ENCODE measurements at regions not wholly inside any gene's neighbourhood (a gene's known extent, or its start where the extent isn't known, plus 50 kb on each side); places are given as distances from the start of the nearest gene placed in this dataset.

GRCh38 chr6:137353842-137354397 is 134.7 kb upstream of the IFNGR1 start:
- no peak for DNase-seq

- peak in 1 of 3 donors; percentile 23 for DNase-seq
These were observed 134.2 kb upstream of the IFNGR1 start for GRCh38 chr6:137353346-137353745.

- peak in 2 of 3 donors; percentile 19 to 45 for DNase-seq
These were observed 133.7 kb upstream of the IFNGR1 start for GRCh38 chr6:137352859-137353258.

- DNase-seq: peak in 1 of 3 donors; percentile 18
These were observed 132.7 kb upstream of the IFNGR1 start for GRCh38 chr6:137351890-137352289.

- DNase-seq: no peak
These were observed 131.7 kb upstream of the IFNGR1 start for GRCh38 chr6:137350857-137351256.

DNA sequence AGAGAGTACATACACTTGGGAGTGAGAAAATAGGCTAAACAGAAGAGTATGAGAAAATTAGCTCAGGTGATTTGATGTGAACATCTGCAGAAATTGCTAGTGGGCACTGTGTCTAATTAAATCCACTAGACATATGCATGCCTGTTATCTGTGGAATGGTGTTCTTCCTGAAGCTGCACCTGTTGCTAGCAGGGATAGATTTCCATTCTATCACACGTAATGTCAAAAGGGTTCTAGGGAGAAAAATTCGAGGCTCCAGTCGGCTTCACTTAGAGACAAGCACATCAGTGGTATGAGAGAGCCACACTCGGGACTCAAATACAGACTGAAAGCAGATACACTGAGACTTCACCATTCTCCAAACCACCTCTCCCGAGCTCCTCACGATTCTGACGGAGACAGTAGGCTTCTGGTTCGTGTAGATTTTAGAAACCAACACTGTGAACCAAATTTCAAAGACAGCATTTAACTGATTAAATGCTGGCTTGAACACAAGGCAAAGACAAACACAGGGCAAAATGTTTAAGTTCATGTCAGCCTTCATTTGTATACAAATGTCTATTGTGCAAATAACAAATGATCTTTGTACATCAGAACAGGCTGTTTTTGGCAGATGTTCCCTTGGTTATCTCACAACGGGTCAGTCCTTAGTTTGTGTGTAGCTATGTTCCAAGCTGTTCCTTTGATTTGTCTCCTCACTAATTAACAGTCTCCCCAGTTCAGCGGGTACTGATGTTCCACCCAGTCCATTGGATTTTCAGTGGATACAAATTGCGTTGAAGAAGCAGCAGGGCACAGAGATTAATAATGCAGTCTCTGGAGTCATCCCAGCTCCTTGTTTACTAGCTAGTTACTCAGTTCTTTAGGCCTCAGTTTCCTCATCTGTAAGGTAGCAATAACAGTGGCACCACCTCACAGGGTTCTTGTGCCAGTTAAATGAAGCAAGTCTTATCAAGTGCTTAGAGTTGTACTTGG is 131.0 kb upstream of the IFNGR1 start:
- DNase-seq: no peak

DNA sequence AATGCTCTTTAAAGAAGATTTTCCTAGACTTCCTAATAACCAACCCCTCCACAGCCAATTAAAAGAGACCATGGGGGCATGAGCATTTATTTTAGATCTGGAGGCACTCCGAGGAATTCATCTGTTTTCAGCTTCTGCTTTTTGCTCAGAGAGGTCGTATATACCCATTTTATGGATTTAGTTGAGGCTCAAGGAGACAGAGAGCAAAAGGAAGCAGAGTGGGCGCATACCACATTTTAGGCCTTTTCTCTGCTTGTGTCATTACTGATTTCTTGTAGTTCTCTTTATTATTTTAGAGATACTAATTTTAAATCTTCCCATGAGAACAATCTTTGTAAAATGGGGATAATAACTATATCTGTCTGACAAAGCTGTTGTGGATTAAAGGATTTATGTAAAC is 129.6 kb upstream of the IFNGR1 start:
- no peak for DNase-seq

GRCh38 chr6:137343241-137343640 is 124.1 kb upstream of the IFNGR1 start:
- no peak for DNase-seq

DNA sequence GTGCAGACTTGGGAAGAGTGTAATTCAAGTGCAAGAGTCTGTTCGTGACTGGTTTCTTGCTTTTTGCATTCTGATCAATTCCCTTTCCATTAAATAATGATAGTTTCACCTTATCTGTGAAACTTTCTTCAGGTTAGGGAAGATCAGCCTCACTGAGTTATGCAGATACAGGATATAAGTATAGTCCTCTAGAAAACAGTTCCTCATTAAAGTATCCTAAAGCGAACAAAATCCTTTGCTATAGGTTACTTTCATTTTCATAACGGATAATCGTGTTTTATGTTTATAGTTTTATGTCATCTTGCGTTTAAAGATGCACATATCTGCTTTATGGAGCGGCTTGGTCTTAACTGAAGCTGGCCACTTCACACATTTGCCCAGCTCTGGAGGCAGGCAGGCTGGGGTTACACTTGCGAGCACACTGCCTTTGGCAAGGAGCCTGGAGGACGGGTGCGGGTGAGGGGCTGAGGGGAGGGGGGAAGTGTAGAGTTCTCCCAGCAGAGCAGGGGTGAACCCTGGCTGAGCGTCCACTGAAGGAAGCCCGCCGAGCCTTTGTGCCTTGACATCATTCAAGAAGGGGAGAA is 123.5 kb upstream of the IFNGR1 start:
- peak in 2 of 3 donors; percentile 22 to 60 for DNase-seq

GRCh38 chr6:137341681-137342195 is 122.6 kb upstream of the IFNGR1 start:
- DNase-seq: peak in 2 of 3 donors; percentile 22 to 61

GRCh38 chr6:137339929-137340559 is 120.9 kb upstream of the IFNGR1 start:
- peak in 1 of 3 donors; percentile 22 for DNase-seq

- no peak for DNase-seq
These were observed 115.7 kb upstream of the IFNGR1 start for GRCh38 chr6:137334884-137335283.

DNA sequence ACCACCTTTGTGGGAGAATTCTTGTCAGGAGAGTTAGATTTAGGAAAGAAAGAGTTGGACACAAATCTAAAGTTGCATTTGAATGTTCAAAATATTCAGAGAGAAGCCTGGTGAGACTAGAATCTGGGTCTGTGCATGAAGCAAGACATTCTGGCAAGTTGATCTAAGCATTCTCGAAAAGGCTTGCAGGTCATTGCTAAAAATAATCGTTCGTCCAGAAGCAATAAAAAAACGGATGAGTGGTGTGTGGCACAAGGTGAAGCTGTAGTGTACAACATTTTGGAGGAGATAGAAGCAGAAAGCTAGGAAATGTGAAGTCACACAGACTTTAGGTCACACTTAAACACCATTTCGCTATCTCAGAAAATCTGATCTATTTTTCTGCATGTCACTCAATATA is 114.9 kb upstream of the IFNGR1 start:
- no peak for DNase-seq

DNA sequence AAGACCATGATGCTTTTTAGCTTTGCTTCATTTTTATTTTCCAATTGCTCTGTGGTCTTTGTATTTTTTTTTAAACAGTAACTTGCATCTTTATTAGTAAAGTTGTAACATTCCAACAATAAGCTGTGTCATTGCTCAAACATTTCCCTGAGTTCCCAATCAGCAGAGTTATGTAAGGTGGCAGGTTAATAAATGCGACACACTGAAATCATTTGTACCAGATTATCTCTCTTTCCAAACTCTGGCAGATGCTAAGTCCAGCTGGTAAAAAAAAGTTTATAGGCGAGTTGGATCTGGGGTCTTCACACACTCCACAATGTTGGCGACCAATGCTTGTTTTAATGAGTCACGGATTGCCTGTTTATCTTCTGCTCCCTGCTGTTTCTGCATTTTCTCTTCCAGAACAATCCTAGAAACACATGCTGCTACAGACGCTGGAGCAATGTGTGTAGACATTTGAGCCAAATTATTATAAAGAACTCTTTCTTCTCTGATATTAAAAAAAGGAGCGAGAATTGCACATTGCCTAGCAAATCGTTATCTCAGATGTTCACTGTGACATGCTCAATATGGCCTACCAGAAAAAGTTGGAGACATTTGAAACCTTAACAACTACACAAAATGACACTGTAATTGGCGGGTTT is 113.6 kb upstream of the IFNGR1 start:
- peak in 1 of 3 donors; percentile 38 for DNase-seq

DNA sequence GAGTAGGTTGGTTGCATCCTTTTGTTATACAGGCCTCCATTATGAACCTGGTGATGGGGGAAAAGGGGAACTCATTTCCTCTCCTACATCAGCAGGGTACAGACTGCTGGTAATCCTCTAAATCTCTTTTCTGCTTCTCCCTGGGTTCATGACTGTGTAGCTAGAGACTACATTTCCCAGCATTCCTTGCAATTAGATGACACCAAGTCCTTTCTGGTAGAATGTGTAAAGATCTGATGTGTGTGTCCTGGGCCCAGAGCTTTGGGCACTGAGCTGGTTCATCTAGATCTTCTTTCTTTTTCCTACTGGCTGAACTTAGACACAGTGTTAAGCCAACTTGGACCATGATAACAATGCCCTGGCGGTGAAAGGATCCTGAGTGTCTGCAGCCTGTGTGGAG is 104.7 kb upstream of the IFNGR1 start:
- no peak for DNase-seq

DNA sequence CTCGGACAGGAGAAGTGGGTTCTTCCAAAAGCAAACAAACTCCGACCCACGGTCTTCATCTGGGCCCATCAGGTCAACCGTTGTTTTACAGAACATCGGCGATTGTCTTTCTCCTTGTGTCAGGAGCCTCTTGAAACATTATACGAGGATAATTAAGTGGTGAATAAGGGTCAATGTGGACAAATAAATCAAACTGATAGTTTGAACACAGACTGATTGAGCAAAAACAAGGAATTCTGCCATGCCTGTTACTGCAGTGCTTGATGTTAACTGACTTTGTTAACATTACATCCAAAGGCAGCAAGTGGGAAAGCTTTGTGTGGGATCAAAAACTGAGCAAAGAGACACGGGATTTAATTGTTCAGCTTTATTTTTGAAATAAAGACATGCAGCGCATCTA is 101.1 kb upstream of the IFNGR1 start:
- no peak for DNase-seq

DNA sequence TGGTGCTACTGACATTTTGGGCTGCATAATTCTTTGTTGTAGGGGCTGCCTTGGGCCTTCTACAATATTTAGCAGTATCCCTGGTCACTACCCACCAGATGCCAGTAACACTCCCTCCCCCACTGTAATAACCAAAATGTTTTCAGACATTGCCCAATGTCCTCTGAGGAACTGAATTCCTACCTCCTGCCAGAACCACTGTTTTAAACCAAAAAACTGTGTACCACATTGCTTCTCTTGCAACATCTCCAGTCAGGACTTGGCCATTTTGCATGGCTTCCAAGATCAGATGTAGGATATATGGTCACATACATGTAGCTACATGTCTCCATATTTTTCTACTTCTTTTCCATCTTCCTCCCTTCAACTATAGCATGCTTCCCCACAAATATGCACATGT is 97.4 kb upstream of the IFNGR1 start:
- DNase-seq: no peak

DNA sequence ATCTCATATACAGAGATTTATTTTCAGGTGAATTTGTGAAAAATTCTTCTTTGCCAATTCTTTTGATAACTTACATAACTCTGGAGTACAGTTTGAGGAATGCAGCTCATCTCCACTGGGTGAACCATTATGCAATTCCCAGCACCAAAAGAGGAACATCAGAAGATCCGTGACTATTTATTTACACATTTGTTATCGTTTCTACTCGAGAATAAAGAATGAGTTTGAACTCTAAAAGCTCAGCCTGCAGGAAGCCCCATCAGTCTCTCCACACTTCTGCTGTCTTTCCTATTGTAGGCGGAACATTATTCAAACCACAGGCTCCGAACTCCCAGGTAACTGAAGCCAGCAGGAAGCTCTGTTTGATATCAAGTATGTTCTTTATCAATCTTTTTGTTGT is 95.9 kb upstream of the IFNGR1 start:
- no peak for DNase-seq

DNA sequence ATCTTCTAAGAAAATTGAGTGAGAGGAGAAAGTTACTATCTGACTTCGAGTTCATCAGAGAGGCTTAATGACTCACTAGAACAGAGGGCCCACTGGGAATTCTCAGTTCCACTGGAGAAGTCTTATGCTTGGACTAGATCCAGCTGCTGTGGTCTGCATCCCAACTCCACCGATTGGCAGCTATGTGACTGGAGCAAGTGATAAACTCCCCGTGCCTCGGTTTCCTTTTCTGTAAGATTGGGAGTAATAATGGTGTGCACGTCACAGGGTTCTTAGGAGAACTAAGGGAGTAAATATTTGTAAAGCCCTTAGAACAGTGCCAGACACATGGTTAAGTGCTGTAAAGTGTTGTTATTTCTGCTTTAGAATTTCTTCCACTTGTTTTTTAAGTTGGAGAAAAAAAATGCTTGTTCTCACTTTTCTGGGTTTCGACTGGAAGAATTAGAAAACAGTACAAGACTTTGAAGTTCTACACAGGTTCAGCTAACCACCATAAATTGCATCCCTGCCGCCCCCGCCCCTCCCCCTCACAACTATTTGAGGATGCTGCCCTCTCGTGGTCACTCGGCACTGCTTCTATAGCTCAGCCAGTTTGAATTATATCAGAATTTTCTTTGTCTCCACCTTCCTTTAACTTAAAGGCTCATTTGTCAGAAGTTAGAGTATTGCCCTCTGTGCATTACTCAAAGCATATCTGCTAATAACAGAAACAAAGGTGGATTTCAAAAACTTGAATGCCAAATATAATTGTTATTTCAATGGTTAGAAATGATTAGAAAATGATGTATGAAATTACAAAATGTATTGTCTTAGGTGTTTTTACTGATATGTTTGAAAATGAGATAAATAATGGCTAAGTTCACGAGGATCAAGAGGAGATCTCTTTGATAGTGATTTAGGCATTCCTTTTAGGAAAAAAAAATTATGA is 95.0 kb upstream of the IFNGR1 start:
- peak; percentile 62 to 81 (median 74) for DNase-seq

GRCh38 chr6:137313211-137313610 is 94.0 kb upstream of the IFNGR1 start:
- DNase-seq: no peak

Measured in muscle of back (tissue), 3 donors.